Pancreas (tissue), 10 donors: ENCODE measurements at regions not wholly inside any gene's neighbourhood (a gene's known extent, or its start where the extent isn't known, plus 50 kb on each side); places are given as distances from the start of the nearest gene placed in this dataset.

Source experiments
- ATAC-seq, 4 donors: fragments of 200-7000 bp; cut with Tn5 transposase; one replicate each; pipeline versions ENCODE4 v1.8.0 to v1.9.1; 2020; ENCODE audit warnings: mild to moderate bottlenecking in 4 of 4, moderate library complexity in 4 of 4
- DNase-seq, 6 donors: peaks; one replicate each; pipeline ENCODE4 v3.0.0-alpha.2; 2020
- FAIRE-seq: peaks from 2 replicates; lab custom pipeline; 2012; peaks lifted over from hg19 to GRCh38; lab: Jason Lieb, UNC
- H3K27ac ChIP-seq, 4 donors: fragments of 200-600 bp; sonication (generic); 1 replicate in 3 of 4; 2 replicates in 1 of 4; pipeline versions ENCODE4 v1.5.0 to v1.8.0; 2020
- H3K27me3 ChIP-seq, 4 donors: fragments of 200-600 bp; one replicate each; pipeline ENCODE4 v1.8.0; 2021
- H3K36me3 ChIP-seq, 3 donors: fragments of 200-600 bp; sonication (generic) in 1 of 3; one replicate each; pipeline versions ENCODE4 v1.5.0 to v1.8.0; 2020 to 2021
- H3K4me1 ChIP-seq, 3 donors: fragments of 200-600 bp; one replicate each; pipeline ENCODE4 v1.8.0; 2021
- H3K4me3 ChIP-seq, 4 donors: fragments of 200-600 bp; sonication (generic) in 2 of 4; one replicate each; pipeline versions ENCODE4 v1.5.0 to v1.8.0; 2020 to 2021
- H3K9me3 ChIP-seq, 4 donors: fragments of 200-600 bp; one replicate each; pipeline ENCODE4 v1.8.0; 2021
- CTCF ChIP-seq, 4 donors: fragments of 200-600 bp; sonication (generic) in 3 of 4; IDR thresholded peaks; one replicate each; pipeline versions ENCODE4 v1.5.0 to v1.8.0; 2021; ENCODE audit warnings: antibody characterized with exemption in 4 of 4
- WGBS, 2 donors: extraction: QIAGEN DNeasy Blood & Tissue Kit; methylation state at CpG; one replicate each; pipeline ENCODE4 v1.1.7; 2013; 5-methylcytosine and 5-hydroxymethylcytosine counted together
- intact Hi-C, 3 donors: fragments of 100-400 bp; cut with DNase I; formaldehyde crosslinking; loops; one replicate each; pipeline versions ENCODE4 v1.11.1 to v1.14.2; 2022
- donor health status: healthy with polysubstance abuse.
- donor health status: DM: no; HTN: no; CAD: no; lungs with moderate emphysema.
- donor health status: DM: no; HTN: no; CAD: no.
- donor health status: control.
- donor health status: control.
- donor health status: Bipolar disorder and iron deficiency.
- donor health status: DM: yes; HTN: yes; CAD: no.
- donor health status: DM: no; HTN: no; CAD: no.
- donor health status: DM: no; HTN: no; CAD: no.
- donor health status: DM: yes; HTN: yes; CAD: no.

GRCh38 chrX:19179389-19179788 lies 57.1 kb upstream of the ADGRG2 start:
- WGBS, 2 donors: 68 to 71% methylated on average over 5 of the region's 5 CpGs
- ATAC-seq (peak in 1 of 4 donors; percentile 35), FAIRE-seq (no peak), DNase-seq (no peak)
- no peak for TF ChIP-seq CTCF (IDR thresholded peaks at IDR 0.05)
- Histone ChIP-seq H3K27me3 (peaks cover 0 to 14% (median 0%) of the 10 kb centered on the region in 4 donors), H3K27ac (no peak overlapping the region), H3K36me3 (no peaks in the 10 kb centered on the region), H3K9me3 (no peaks in the 10 kb centered on the region), H3K4me1 (no peaks in the 10 kb centered on the region), H3K4me3 (no peak overlapping the region)
- intact Hi-C loops: no loop called here

- ATAC-seq: no peak
- intact Hi-C loops: no loop called here
These were observed 59.1 kb upstream of the ADGRG2 start for GRCh38 chrX:19181345-19181744.

GRCh38 chrX:19182785-19183184 lies 60.5 kb upstream of the ADGRG2 start:
- intact Hi-C loops: no loop called here
- FAIRE-seq (no peak), DNase-seq (no peak), ATAC-seq (no peak)
- 76 to 81% methylated on average over 5 of the region's 5 CpGs for WGBS, 2 donors
- H3K27ac ChIP-seq: no peak overlapping the region
- TF ChIP-seq CTCF (IDR thresholded peaks at IDR 0.05): no peak
- H3K27me3 ChIP-seq: peaks cover 0 to 9% (median 0%) of the 10 kb centered on the region in 4 donors
- H3K36me3 ChIP-seq: no peaks in the 10 kb centered on the region
- H3K4me3 ChIP-seq: no peak overlapping the region
- no peaks in the 10 kb centered on the region for H3K9me3 ChIP-seq
- H3K4me1 ChIP-seq: no peaks in the 10 kb centered on the region

More at GRCh38 chrX:19181345-19181744, 59.1 kb upstream of the ADGRG2 start:
- DNase-seq (no peak), FAIRE-seq (no peak)
- Histone ChIP-seq H3K27me3 (peaks cover 0 to 9% (median 0%) of the 10 kb centered on the region in 4 donors), H3K9me3 (no peaks in the 10 kb centered on the region), H3K4me1 (no peaks in the 10 kb centered on the region), H3K4me3 (no peak overlapping the region), H3K27ac (no peak overlapping the region), H3K36me3 (no peaks in the 10 kb centered on the region)
- WGBS, 2 donors: 74 to 84% methylated on average over 6 of the region's 6 CpGs
- no peak for TF ChIP-seq CTCF (IDR thresholded peaks at IDR 0.05)

GRCh38 chrX:19183761-19184477 lies 61.7 kb upstream of the ADGRG2 start:
- Histone ChIP-seq H3K4me1 (no peaks in the 10 kb centered on the region), H3K27me3 (peaks cover 0 to 3% (median 0%) of the 10 kb centered on the region in 4 donors), H3K9me3 (no peaks in the 10 kb centered on the region), H3K4me3 (no peak overlapping the region), H3K36me3 (no peaks in the 10 kb centered on the region), H3K27ac (no peak overlapping the region)
- no peak for DNase-seq
- no peak for FAIRE-seq
- intact Hi-C loops: no loop called here
- no peak for TF ChIP-seq CTCF (IDR thresholded peaks at IDR 0.05)
- peak in 1 of 4 donors; percentile 36 for ATAC-seq
- 32 to 54% methylated on average over 11 of the region's 11 CpGs for WGBS, 2 donors

- no peaks in the 10 kb centered on the region for H3K4me1 ChIP-seq
- DNase-seq (no peak), ATAC-seq (no peak), FAIRE-seq (no peak)
- peaks cover 0 to 8% (median 0%) of the 10 kb centered on the region in 4 donors for H3K27me3 ChIP-seq
- no peaks in the 10 kb centered on the region for H3K36me3 ChIP-seq
- no peak overlapping the region for H3K4me3 ChIP-seq
- no peak overlapping the region for H3K27ac ChIP-seq
- WGBS, 2 donors: 21 to 44% methylated on average over 3 of the region's 3 CpGs
- TF ChIP-seq CTCF (IDR thresholded peaks at IDR 0.05): no peak
- intact Hi-C loops: no loop called here
- H3K9me3 ChIP-seq: no peaks in the 10 kb centered on the region
These were observed 66.3 kb upstream of the ADGRG2 start for GRCh38 chrX:19188566-19188965.
